HCEC 1CT (cell line): ENCODE measurements at regions not wholly inside any gene's neighbourhood (a gene's known extent, or its start where the extent isn't known, plus 50 kb on each side); places are given as distances from the start of the nearest gene placed in this dataset.

Source experiments
- DNase-seq: peaks from one replicate; pipeline ENCODE4 v3.0.0-alpha.2; 2017

- no peak for DNase-seq
Measured at GRCh38 chr18:71707400-71707799, 836.7 kb downstream of the CBLN2 start.

DNA sequence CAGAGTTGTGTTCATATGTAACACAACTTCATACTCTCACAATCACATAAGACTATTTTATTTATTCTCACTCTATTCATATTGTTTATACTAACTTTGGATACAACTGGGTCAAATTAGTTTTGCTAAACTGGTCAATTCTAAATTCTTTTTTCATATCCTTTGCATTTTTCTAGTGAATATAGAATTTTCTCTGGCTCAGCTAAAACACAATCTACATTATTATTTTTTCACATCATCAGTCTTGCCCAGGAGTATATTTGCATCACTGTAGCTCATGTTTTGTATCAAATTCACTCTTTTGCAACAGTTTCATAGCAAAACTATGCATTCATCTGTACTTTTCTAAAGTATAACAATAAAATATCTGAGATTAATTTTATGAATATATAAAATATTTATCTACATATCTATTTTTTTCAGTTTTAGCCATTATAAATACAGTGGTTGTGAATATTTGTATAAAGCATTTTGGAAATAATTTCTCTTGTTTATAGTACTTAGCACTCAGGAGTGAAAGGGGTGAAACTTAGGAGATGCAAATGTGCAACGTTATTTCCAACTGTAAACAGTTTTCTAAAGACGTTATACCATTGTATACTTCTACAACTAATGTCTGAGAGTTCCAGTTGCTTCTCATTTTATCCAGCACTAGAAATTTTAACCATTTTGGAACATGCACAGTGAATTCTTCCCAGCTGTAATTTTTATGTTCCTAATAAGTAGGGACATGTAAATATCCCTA, 854.6 kb downstream of the CBLN2 start:
- no peak for DNase-seq

DNA sequence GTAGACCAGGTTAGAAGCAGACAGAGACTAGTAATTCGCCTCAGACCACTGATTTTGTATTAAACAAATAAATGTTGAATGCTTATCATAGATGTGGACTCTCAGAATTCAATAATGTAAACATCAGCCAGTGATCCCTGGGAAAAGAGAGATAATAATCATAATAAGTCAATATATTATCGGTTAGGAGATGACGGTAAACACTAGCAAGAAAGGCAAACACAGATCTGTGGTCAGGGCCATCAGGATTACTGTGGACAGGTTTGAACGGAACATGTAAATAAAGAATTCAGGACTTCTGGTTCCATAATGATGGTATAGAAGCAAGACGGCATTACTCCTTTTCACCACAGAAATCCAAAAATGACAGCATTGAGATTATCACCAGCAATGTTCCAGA, 861.6 kb downstream of the CBLN2 start:
- no peak for DNase-seq

- no peak for DNase-seq
Measured at GRCh38 chr18:71678144-71678543, 866.0 kb downstream of the CBLN2 start.

DNA sequence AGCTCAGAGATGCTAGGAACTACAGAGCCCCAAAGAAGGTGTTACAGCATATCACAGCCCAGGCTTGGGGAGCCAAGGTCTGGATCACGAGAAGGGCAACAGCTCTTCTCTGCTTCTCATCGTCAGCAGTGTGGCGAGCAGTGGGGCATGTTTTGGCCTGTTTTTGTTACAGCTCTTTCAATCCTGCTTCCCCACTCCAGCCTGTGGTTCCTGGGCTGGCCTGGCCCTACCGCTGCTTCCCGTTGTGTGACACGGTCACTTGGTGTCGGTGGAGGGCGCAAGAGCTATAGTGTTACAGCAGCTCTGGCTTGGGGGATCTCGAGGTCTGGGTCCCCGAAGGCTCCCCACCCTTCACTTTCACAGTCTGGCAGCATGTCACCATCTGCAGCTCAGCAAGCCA, 870.2 kb downstream of the CBLN2 start:
- DNase-seq, result no peak

DNA sequence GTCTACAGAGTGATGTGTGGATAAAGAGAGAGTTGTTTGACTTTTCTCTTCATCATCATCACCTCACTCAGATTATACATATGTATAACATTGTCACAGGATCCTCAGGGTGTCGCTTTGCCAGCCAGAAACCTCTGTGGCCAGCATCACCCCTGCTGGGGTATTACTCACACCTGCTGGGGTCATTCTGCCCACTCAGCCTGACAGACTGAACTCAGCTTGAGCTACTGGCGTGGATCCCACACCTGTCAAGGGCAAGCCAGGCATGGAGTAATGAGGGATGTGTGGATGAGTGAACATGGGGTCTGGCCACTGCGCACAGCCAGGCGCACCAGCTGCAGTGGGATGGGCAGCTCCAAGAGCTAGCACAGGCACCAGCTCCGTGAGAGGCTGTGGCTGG, 870.6 kb downstream of the CBLN2 start:
- no peak for DNase-seq

DNA sequence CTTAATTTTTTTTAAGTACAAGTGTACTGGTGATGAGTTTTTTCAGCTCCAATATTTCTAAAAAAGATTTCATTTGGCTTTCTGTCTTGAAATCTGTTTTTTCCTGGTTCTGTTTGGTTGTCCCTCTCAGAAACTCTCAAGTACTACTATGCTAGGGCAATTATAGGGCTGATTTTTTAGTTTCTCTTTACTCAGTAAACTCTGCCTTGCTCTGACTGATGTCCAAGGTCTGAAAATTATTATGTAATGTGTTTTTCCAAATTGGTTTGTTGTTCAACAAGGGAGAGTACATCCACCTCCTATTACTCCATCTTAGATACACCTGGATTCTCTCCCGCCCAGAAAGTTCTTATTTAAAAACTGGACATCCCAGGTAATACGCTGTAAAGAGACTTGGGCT, 877.7 kb downstream of the CBLN2 start:
- DNase-seq, result no peak

GRCh38 chr18:71665131-71665530, 879.0 kb downstream of the CBLN2 start:
- no peak for DNase-seq

- DNase-seq, result no peak
Measured at GRCh38 chr18:71643822-71644221, 900.3 kb downstream of the CBLN2 start.

GRCh38 chr18:71630696-71631095, 913.4 kb downstream of the CBLN2 start:
- DNase-seq, result no peak

DNA sequence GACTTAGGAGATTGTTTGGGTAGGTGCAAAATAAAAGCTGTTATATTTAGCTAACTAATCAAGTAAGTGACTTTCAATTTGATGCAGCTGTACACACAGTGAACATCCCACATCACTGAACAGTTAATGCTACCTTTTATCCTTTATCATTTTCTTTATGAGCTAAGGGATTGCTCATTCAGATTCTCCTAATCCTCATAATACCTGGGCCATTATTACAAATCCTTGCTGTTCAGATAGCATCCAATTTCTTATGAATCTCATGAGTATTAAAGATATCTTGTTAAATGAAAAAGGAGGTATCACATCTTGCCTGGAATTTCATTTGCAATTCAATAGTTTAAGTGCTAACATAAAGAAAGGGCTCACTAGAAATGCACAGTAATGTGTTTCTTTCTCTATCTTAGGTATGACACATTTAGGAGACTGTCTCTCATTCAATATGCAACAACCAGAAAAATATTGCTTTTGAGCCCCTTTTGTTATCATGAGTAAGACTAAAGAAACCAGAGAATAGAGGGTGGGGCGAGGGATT, 918.5 kb downstream of the CBLN2 start:
- DNase-seq, result no peak

DNA sequence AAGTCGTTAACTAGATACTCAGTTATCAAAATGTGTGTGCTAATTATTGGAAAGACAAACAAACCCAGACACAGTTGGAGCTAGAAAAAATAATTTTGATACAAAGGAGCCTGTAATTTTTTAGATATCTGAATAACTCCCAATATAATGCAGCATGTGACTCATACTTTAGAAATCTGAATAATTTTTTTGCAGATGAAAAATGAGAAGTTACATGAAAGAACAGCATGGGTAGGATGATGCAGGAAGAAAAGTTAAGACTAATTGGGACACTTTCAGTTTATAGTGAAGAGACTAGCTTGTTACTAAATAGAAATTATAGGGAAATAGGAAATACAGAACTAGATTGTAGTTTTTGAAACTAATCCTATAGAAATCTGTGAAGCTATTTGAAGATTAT, 945.8 kb downstream of the CBLN2 start:
- DNase-seq, result no peak

- no peak for DNase-seq
Measured at GRCh38 chr18:71597219-71597618, 946.9 kb downstream of the CBLN2 start.

DNA sequence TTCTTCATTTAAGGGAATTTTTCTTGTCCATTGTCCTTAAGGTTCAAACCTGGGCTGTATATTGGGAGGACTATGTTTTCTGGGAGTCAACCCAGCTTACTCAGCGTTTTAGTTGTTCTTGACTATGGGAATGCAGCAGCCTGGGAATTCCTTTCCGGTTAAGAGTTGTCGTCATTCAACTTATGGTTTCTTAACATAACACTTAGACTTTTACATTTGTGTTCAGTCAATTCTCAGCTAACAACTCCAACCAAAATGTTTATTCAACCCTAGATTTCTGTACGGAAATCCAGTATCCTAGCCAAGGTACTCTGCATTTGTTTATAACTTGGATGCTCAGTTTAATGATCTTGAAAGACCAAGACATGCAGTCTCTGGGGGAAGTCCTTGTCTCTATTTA, 960.9 kb downstream of the CBLN2 start:
- no peak for DNase-seq

- DNase-seq, result no peak
Measured at GRCh38 chr18:71554686-71555085, 989.5 kb downstream of the CBLN2 start.

DNA sequence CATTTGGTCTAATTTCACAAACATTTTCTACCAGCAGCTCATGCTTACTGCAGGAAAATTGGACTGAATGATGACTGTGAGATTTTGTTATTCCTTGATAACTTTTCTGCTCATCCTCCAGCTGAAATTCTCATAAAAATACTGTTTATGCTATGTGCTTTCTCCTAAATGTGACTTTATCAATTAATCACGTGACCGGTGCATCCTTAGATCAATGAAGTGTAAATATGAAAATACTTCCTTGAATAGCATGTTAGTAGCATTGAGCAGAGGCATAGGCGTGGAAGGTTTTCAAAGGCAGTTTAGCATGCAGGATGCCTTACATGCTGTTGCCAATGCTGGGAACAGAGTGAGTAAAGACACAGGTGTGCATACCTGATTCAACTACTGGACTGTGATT, 1002.5 kb downstream of the CBLN2 start:
- no peak for DNase-seq

- DNase-seq, result no peak
Measured at GRCh38 chr18:71529703-71530303, 1014.3 kb downstream of the CBLN2 start.

GRCh38 chr18:71523483-71524435, 1020.4 kb downstream of the CBLN2 start:
- no peak for DNase-seq

DNA sequence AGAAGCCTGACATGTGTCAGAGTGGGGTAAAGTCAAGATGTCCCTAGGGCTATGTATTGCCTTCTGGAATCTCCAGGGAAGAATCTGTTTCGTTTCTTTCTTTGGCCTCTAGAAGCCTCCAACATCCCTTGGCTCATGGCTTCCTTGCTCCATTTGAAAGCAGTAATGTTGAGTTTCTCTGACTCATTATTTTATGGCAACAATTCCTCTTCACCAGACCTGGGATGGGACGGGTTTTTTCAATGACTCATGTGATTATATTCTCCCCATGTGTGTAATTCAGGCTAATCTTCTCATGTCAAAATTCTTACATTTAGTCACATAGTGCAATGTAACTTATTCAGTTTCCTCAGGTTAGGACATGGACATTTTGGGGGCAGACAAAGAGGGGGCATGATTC, 1038.6 kb downstream of the CBLN2 start:
- DNase-seq, result no peak

GRCh38 chr18:71503222-71503621, 1040.9 kb downstream of the CBLN2 start:
- DNase-seq, result no peak

DNA sequence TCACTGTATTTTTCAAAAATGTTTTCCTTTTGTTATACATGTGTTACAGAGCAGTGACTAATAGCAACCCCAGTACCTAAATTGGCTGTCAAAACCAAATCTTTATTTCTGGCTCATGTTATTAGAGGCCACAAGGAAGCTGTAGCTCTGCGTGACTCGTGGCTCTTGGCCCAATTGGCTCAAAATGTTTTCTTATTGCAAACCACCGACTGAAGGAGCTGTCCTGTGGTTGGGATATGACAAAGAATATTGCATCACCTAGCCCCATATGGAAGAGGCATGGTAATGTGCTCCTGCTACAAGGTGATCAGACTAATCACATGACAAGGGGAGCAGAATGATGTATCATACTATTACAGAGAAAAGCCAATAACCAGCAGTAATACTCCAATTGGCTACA, 1058.5 kb downstream of the CBLN2 start:
- no peak for DNase-seq

DNA sequence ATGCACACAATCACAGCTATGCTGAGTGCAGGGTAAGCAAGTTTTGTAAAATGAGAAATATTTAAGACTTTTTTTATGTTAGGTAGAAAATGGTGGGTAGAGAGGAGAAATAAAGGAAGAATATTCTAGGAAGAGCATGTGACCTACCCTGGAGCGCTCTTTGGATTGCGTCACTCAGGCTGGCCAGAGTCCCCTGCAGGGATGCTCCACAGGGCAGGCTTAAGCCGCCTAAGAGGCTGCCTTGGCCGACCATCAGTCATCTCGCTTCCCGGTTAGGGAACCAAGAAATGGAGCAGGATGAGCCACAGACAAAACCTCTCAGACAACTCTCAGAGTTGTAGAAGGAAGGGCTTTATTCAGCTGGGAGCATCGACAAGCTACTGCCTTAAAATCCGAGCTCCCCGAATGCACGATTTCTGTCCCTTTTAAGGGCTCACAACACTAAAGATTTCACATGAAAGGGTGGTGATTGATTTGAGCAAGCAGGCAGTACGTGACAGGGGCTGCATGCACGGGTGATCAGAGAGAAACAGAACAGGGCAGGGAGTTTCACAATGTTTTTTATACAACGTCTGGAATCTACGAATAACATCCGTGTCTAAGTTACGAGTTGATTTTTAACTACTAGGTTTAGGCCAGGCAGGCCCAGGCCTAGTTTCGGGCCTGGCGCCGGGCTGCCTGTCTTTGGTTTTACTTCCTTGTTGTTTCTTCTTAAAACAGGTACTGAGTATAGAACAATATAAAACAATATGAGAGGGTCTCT, 1072.0 kb downstream of the CBLN2 start:
- no peak for DNase-seq

DNA sequence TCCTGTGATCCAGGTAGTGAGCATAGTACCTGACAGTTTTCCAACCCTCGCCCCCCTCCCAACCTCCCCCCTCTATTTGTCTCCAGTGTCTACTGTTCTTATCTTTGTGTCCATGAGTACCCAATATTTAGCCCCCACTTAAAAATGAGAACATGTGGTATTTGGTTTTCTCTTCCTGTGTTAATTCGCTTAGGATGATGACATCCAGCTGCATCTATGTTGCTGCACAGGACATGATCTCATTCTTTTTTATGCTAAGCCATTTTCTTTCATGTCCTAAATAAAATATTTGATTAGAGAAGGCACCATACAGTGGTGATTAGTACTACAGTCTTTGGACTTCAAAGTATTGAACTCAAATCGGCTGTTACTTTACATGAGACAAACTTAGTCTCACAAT, 1087.9 kb downstream of the CBLN2 start:
- no peak for DNase-seq
